OCI-LY1 (cell line): ENCODE measurements at regions not wholly inside any gene's neighbourhood (a gene's known extent, or its start where the extent isn't known, plus 50 kb on each side); places are given as distances from the start of the nearest gene placed in this dataset.

Source experiments
- CTCF ChIP-seq: fragments of 200-600 bp; sonication (generic), shearing (Covaris generic); IDR thresholded peaks from 2 replicates; pipeline ENCODE4 v1.5.1; 2017; ENCODE audit warnings: mild to moderate bottlenecking, antibody characterized with exemption, low read length, moderate library complexity, mixed read lengths
- EZH2 ChIP-seq: fragments of 200-600 bp; sonication (generic), shearing (Covaris generic); IDR thresholded peaks from 2 replicates; pipeline ENCODE4 v1.8.0; 2017; ENCODE audit warnings: borderline replicate concordance, mixed run types, mild to moderate bottlenecking, antibody characterized with exemption, low read length, moderate library complexity, mixed read lengths

GRCh38 chr2:194424683-194425209 lies 1232.3 kb upstream of the SLC39A10 start:
- TF ChIP-seq CTCF = no peak
- no peak for TF ChIP-seq EZH2
